C4-2B (cell line): ENCODE measurements at regions not wholly inside any gene's neighbourhood (a gene's known extent, or its start where the extent isn't known, plus 50 kb on each side); places are given as distances from the start of the nearest gene placed in this dataset.

Experiments used
- H3K27ac ChIP-seq: fragments of 450-650 bp; 2 replicates; pipeline ENCODE4 v1.5.1; 2017
- ZFX ChIP-seq: fragments of 450-650 bp; IDR thresholded peaks from 2 replicates; pipeline ENCODE4 v1.6.1; 2017
- TF ChIP-seq, protein P1 (sequence below): fragments of 450-650 bp; conservative IDR thresholded peaks from 2 replicates; pipeline ENCODE4 v1.5.1; 2017; ENCODE audit warnings: mild to moderate bottlenecking

DNA sequence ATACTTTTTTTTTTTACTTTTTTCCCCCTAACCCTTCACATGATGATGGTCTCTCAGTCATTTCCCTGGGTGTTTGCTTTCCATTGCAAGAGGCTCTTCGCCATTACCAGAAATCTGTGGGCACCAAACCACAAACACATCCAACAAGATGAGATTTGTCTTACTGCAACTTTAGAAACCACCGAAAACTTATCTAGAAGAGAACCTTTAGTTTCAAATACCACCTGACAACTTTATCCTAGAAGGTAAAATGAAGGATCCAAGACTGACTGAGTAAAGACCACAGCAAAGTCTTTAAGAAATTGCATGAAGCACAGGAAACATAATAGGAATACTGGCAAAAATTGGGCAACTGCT, 363.3 kb upstream of the MBL2 start:
- no peak for TF ChIP-seq ZFX
- TF ChIP-seq, protein P1, sequence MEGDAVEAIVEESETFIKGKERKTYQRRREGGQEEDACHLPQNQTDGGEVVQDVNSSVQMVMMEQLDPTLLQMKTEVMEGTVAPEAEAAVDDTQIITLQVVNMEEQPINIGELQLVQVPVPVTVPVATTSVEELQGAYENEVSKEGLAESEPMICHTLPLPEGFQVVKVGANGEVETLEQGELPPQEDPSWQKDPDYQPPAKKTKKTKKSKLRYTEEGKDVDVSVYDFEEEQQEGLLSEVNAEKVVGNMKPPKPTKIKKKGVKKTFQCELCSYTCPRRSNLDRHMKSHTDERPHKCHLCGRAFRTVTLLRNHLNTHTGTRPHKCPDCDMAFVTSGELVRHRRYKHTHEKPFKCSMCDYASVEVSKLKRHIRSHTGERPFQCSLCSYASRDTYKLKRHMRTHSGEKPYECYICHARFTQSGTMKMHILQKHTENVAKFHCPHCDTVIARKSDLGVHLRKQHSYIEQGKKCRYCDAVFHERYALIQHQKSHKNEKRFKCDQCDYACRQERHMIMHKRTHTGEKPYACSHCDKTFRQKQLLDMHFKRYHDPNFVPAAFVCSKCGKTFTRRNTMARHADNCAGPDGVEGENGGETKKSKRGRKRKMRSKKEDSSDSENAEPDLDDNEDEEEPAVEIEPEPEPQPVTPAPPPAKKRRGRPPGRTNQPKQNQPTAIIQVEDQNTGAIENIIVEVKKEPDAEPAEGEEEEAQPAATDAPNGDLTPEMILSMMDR: no peak
- no peak overlapping the region for H3K27ac ChIP-seq

DNA sequence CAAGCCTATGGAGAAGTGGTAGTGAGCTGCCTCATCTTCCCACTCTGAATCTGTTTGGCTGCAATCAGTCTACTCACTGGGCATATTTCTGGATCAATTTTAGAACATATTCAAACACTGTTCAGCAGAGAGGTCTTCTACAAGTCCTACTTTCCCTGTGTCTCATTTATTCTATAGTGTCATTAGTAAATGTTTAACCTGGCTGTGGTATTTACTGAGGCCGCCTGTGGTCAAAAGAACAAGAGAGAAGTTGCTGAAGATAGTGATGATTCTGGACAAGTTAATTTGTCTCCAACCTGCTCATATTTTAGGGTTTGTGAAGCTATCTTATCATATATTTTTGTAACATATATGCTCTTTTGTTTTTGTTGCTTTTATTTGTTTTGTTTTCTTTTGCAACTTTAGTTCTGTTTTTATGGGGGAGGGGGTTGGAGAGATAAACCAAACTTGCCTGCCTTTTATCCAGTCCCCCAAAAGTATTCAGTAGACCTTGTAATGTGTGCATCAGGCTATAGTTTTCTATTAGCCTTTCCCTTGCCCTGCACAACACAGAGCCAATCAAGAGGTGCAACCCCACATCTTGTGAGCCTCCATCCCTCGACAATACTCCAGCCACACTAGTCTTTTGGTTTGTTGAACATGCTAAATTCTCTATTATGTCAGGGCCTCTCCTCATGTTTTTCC, 362.8 kb upstream of the MBL2 start:
- no peak overlapping the region for H3K27ac ChIP-seq
- TF ChIP-seq, protein P1: no peak
- no peak for TF ChIP-seq ZFX

DNA sequence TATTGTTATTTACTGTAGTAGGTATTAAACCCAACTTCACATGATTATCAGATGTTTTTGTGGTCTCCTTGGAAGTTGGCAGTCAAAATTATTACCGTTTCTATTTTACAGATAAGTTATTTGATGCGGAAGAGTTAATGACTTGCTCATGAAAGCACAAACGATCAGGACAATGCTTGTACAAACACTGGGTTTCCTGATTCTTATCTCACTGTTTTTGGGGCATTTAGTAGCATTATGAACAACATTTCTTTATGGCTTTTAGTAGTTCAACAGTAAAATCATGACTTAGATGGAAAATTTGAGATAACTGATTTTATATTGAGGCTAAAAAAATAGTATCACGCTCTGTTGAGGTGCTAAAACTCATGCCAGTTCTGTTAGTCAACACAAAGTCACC, 361.5 kb upstream of the MBL2 start:
- no peak overlapping the region for H3K27ac ChIP-seq
- TF ChIP-seq, protein P1: no peak
- TF ChIP-seq ZFX: no peak

DNA sequence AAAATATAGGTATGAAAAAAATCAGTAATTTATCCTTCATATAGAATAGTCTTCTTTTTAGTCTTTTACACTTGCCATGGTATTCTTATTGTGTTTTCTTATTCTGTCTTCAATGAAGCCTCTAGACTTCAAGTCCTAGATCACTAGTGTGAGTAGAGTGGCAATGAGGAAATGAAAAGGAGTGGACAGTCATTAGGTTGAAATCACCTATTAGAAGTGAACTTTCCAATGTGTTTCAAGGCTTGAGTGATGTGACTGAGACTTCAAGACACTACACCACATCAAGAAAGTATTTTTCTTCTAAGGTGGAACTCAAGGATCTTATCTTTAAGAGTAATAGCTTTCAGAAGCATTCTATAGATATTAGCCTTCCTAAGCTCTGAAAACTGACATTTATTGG, 357.8 kb upstream of the MBL2 start:
- TF ChIP-seq, protein P1: no peak
- no peak for TF ChIP-seq ZFX
- H3K27ac ChIP-seq: no peak overlapping the region

DNA sequence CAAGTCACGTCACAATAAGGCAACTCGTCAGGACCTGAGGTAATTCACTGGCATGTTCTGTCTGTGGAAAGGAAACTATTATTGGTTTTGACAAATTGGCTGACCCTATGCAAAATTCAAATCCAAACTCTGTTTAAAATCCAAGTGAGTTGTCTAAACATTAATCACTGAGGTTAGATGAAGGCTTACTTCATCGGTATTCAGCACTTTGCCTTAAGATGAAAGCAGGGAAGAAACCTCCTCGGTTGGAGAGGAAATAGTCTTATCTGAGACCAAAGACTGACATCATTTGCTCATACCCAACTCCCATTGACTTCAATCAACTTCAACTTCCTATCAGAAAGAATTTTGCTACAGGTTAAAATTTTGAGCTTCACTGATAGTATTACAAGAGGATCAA, 355.1 kb upstream of the MBL2 start:
- no peak overlapping the region for H3K27ac ChIP-seq
- no peak for TF ChIP-seq ZFX
- TF ChIP-seq, protein P1: no peak

DNA sequence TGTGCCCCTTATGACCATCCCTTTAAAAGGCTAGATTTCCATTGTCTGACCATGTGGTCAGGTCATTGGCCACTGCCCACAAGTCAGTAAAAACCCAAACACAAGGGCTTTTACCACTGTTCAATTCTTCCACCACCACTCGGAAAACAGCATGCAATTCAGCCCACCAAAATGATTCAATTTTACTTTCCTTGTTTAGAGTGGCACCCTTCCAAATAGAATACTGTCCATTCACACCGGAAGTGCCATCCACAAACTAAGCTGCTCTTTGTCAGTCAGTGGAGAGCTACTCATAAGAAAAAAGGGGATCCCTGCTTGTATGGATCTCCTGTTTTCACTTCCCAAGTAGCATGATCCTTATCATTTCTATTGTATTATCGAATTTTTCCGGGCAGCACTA, 350.7 kb upstream of the MBL2 start:
- TF ChIP-seq ZFX: no peak
- TF ChIP-seq, protein P1: no peak
- no peak overlapping the region for H3K27ac ChIP-seq

DNA sequence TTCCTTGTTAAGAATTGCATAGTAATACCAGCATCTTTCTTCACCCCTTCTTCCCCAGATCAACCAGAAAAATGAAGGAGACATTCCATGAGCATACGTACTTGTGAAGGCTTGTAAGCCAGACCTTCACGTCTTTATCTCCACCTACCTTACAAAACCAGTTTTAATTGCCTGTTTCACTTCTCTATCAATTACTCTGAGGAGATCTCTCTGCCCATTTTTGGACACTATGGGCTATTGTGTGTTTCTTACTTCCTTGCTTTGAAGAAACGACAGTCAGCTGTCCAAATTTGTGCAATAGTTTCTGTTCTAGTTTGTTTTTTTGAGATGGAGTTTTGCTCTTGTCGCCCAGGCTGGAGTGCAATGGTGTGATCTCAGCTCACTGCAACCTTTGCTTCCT, 349.7 kb upstream of the MBL2 start:
- TF ChIP-seq, protein P1: no peak
- TF ChIP-seq ZFX: no peak
- no peak overlapping the region for H3K27ac ChIP-seq
